HG03039 (cell line): ENCODE measurements at regions not wholly inside any gene's neighbourhood (a gene's known extent, or its start where the extent isn't known, plus 50 kb on each side); places are given as distances from the start of the nearest gene placed in this dataset.

Experiments
- ATAC-seq: cut with Tn5 transposase; IDR thresholded peaks from one replicate; pipeline ENCODE4 v1.9.1; 2021; ENCODE audit warnings: mild to moderate bottlenecking, moderate library complexity; ENCODE audit not compliant: unreplicated experiment

- no peak for ATAC-seq
Measured at GRCh38 chr3:82773207-82773606, 1011.8 kb upstream of the GBE1 start.

- no peak for ATAC-seq
Measured at GRCh38 chr3:82764521-82764920, 1003.1 kb upstream of the GBE1 start.

GRCh38 chr3:82761858-82762257 lies 1000.4 kb upstream of the GBE1 start:
- no peak for ATAC-seq

GRCh38 chr3:82745544-82745943 lies 984.1 kb upstream of the GBE1 start:
- no peak for ATAC-seq

GRCh38 chr3:82743196-82743595 lies 981.8 kb upstream of the GBE1 start:
- ATAC-seq = no peak

GRCh38 chr3:82741346-82741745 lies 979.9 kb upstream of the GBE1 start:
- no peak for ATAC-seq

- ATAC-seq = no peak
Measured at GRCh38 chr3:82739390-82739789, 977.9 kb upstream of the GBE1 start.

- no peak for ATAC-seq
Measured at GRCh38 chr3:82736696-82737277, 975.3 kb upstream of the GBE1 start.

- ATAC-seq = no peak
Measured at GRCh38 chr3:82715091-82715856, 953.8 kb upstream of the GBE1 start.

- ATAC-seq = no peak
Measured at GRCh38 chr3:82707035-82707434, 945.6 kb upstream of the GBE1 start.

GRCh38 chr3:82685761-82686160 lies 924.3 kb upstream of the GBE1 start:
- no peak for ATAC-seq

GRCh38 chr3:82676356-82677026 lies 915.0 kb upstream of the GBE1 start:
- ATAC-seq = no peak

GRCh38 chr3:82672966-82673365 lies 911.5 kb upstream of the GBE1 start:
- ATAC-seq = no peak

- ATAC-seq = no peak
Measured at GRCh38 chr3:82671466-82671865, 910.0 kb upstream of the GBE1 start.

GRCh38 chr3:82654708-82655107 lies 893.3 kb upstream of the GBE1 start:
- ATAC-seq = no peak

GRCh38 chr3:82643948-82644347 lies 882.5 kb upstream of the GBE1 start:
- no peak for ATAC-seq

GRCh38 chr3:82641701-82642100 lies 880.3 kb upstream of the GBE1 start:
- ATAC-seq = no peak

GRCh38 chr3:82640254-82640653 lies 878.8 kb upstream of the GBE1 start:
- no peak for ATAC-seq

- no peak for ATAC-seq
Measured at GRCh38 chr3:82637574-82637973, 876.1 kb upstream of the GBE1 start.

GRCh38 chr3:82636177-82636576 lies 874.7 kb upstream of the GBE1 start:
- no peak for ATAC-seq

GRCh38 chr3:82633319-82633718 lies 871.9 kb upstream of the GBE1 start:
- no peak for ATAC-seq

- ATAC-seq = no peak
Measured at GRCh38 chr3:82629937-82630336, 868.5 kb upstream of the GBE1 start.
